SK-N-SH (cell line): ENCODE measurements at regions not wholly inside any gene's neighbourhood (a gene's known extent, or its start where the extent isn't known, plus 50 kb on each side); places are given as distances from the start of the nearest gene placed in this dataset.

Source experiments
- ELF1 ChIP-seq: IDR thresholded peaks from 2 replicates; pipeline ENCODE4 v1.4.0; 2012
- EP300 ChIP-seq, 2 experiments: IDR thresholded peaks; 2 replicates each; pipeline versions ENCODE4 v1.4.0 to v1.6.1; 2012; ENCODE audit warnings: borderline replicate concordance in 1 of 2, low read depth in 1 of 2, low read length in 1 of 2
- FOXJ3 ChIP-seq: sonication (generic); formaldehyde crosslinking; IDR thresholded peaks from 2 replicates; pipeline ENCODE4 v1.5.1; 2020; ENCODE audit warnings: mild to moderate bottlenecking, missing genetic modification reagents
- FOXM1 ChIP-seq: IDR thresholded peaks from 2 replicates; pipeline ENCODE4 v1.4.0; 2012; ENCODE audit warnings: low read depth, mild to moderate bottlenecking
- MXI1 ChIP-seq: IDR thresholded peaks from 2 replicates; pipeline ENCODE4 v1.6.1; 2012; ENCODE audit warnings: mild to moderate bottlenecking, low read depth, low read length, improper control_type of control experiment
- POLR2AphosphoS5 ChIP-seq: IDR thresholded peaks from 2 replicates; pipeline ENCODE4 v1.6.1; 2012; ENCODE audit warnings: low read depth, low read length
- RCOR1 ChIP-seq: fragments of 150-350 bp; IDR thresholded peaks from 2 replicates; pipeline ENCODE4 v1.6.1; 2017; ENCODE audit warnings: antibody characterized with exemption, low read length
- REST ChIP-seq: IDR thresholded peaks from 2 replicates; pipeline ENCODE4 v1.6.1; 2012; ENCODE audit warnings: mild to moderate bottlenecking, low read depth, low read length, moderate library complexity
- YY1 ChIP-seq: IDR thresholded peaks from 2 replicates; pipeline ENCODE4 v1.4.0; 2012; ENCODE audit warnings: low read depth, mild to moderate bottlenecking
- TF ChIP-seq, protein P1 (sequence below): fragments of 200-600 bp; sonication (generic); IDR thresholded peaks from 2 replicates; pipeline ENCODE4 v1.6.1; 2017; ENCODE audit warnings: antibody characterized with exemption, mild to moderate bottlenecking, moderate library complexity

- no peak for TF ChIP-seq REST
- no peak for TF ChIP-seq MXI1
- no peak for TF ChIP-seq FOXM1
- TF ChIP-seq ELF1: no peak
- TF ChIP-seq RCOR1: no peak
- TF ChIP-seq POLR2AphosphoS5: no peak
- TF ChIP-seq, protein P1, sequence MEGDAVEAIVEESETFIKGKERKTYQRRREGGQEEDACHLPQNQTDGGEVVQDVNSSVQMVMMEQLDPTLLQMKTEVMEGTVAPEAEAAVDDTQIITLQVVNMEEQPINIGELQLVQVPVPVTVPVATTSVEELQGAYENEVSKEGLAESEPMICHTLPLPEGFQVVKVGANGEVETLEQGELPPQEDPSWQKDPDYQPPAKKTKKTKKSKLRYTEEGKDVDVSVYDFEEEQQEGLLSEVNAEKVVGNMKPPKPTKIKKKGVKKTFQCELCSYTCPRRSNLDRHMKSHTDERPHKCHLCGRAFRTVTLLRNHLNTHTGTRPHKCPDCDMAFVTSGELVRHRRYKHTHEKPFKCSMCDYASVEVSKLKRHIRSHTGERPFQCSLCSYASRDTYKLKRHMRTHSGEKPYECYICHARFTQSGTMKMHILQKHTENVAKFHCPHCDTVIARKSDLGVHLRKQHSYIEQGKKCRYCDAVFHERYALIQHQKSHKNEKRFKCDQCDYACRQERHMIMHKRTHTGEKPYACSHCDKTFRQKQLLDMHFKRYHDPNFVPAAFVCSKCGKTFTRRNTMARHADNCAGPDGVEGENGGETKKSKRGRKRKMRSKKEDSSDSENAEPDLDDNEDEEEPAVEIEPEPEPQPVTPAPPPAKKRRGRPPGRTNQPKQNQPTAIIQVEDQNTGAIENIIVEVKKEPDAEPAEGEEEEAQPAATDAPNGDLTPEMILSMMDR: no peak
- TF ChIP-seq YY1: no peak
- no peak for TF ChIP-seq FOXJ3 (CRISPR knock-in tag)
- TF ChIP-seq EP300 (IDR thresholded peaks at IDR 0.05; ENCODE audit: borderline replicate concordance in 1 of 2, low read depth in 1 of 2, low read length in 1 of 2): no peak
Measured at GRCh38 chr17:56717471-56717870, 116.2 kb downstream of the C17orf67 start.
